WTC11 (cell line): ENCODE measurements at regions not wholly inside any gene's neighbourhood (a gene's known extent, or its start where the extent isn't known, plus 50 kb on each side); places are given as distances from the start of the nearest gene placed in this dataset.

Source experiments
- ATAC-seq: fragments of 200-7000 bp; cut with Tn5 transposase; 2 replicates; pipeline ENCODE4 v1.10.0; 2021; ENCODE audit warnings: mild to moderate bottlenecking, moderate library complexity
- CTCF ChIA-PET: fragments of 300-600 bp; sonication (Branson Sonifier 250); formaldehyde crosslinking; loops from one replicate; lab custom pipeline; 2021; ENCODE audit warnings: antibody characterized with exemption; lab: Charles Lee
- POLR2A ChIA-PET: fragments of 350-600 bp; sonication (Branson Sonifier 250); formaldehyde crosslinking; loops from one replicate; lab custom pipeline; 2021; ENCODE audit warnings: antibody characterized with exemption; lab: Charles Lee
- DNase-seq: peaks from one replicate; pipeline ENCODE4 v3.0.0; 2021; ENCODE audit warnings: low spot score
- H3K27ac Mint-ChIP-seq: 2 replicates; pipeline ENCODE4 v1.8.0; 2021; ENCODE audit warnings: mixed read lengths
- H3K27me3 Mint-ChIP-seq: 2 replicates; pipeline ENCODE4 v1.8.0; 2021; ENCODE audit warnings: low read depth, mild to moderate bottlenecking, moderate library complexity, mixed read lengths
- H3K36me3 Mint-ChIP-seq: 2 replicates; pipeline ENCODE4 v1.8.0; 2021; ENCODE audit warnings: mixed read lengths
- H3K4me1 Mint-ChIP-seq: 2 replicates; pipeline ENCODE4 v1.8.0; 2022; ENCODE audit warnings: mixed read lengths
- H3K4me3 Mint-ChIP-seq: 2 replicates; pipeline ENCODE4 v1.8.0; 2021; ENCODE audit warnings: mild to moderate bottlenecking, moderate library complexity, mixed read lengths
- H3K9me3 Mint-ChIP-seq: 2 replicates; pipeline ENCODE4 v1.8.0; 2021; ENCODE audit warnings: mixed read lengths
- AFF4 ChIP-seq: sonication (generic); formaldehyde crosslinking; IDR thresholded peaks from 2 replicates; pipeline ENCODE4 v1.8.1; 2023; ENCODE audit warnings: mild to moderate bottlenecking, missing genetic modification reagents, borderline replicate concordance
- ARID4B ChIP-seq: sonication (generic); formaldehyde crosslinking; IDR thresholded peaks from 2 replicates; pipeline ENCODE4 v1.8.0; 2023; ENCODE audit warnings: missing genetic modification reagents, mild to moderate bottlenecking, borderline replicate concordance
- E2F1 ChIP-seq: sonication (generic); formaldehyde crosslinking; IDR thresholded peaks from 2 replicates; pipeline ENCODE4 v1.8.0; 2022; ENCODE audit warnings: mild to moderate bottlenecking, missing genetic modification reagents
- FOXJ3 ChIP-seq: sonication (generic); formaldehyde crosslinking; IDR thresholded peaks from 2 replicates; pipeline ENCODE4 v1.9.0; 2021; ENCODE audit warnings: missing genetic modification reagents, mild to moderate bottlenecking, borderline replicate concordance
- PREB ChIP-seq: sonication (generic); formaldehyde crosslinking; IDR thresholded peaks from 2 replicates; pipeline ENCODE4 v1.8.1; 2022; ENCODE audit warnings: mild to moderate bottlenecking, missing genetic modification reagents, moderate library complexity, borderline replicate concordance
- ZBTB21 ChIP-seq: sonication (generic); formaldehyde crosslinking; IDR thresholded peaks from 2 replicates; pipeline ENCODE4 v1.8.1; 2023; ENCODE audit warnings: mild to moderate bottlenecking, missing genetic modification reagents, borderline replicate concordance
- ZBTB43 ChIP-seq: sonication (generic); formaldehyde crosslinking; IDR thresholded peaks from 2 replicates; pipeline ENCODE4 v1.8.1; 2023; ENCODE audit warnings: mild to moderate bottlenecking, missing genetic modification reagents
- ZNF121 ChIP-seq: sonication (generic); formaldehyde crosslinking; IDR thresholded peaks from 2 replicates; pipeline ENCODE4 v1.8.0; 2023; ENCODE audit warnings: missing genetic modification reagents
- ZNF232 ChIP-seq: sonication (generic); formaldehyde crosslinking; IDR thresholded peaks from 2 replicates; pipeline ENCODE4 v1.8.0; 2022; ENCODE audit warnings: mild to moderate bottlenecking, missing genetic modification reagents
- ZNF263 ChIP-seq: sonication (generic); formaldehyde crosslinking; IDR thresholded peaks from 2 replicates; pipeline ENCODE4 v1.8.1; 2022; ENCODE audit warnings: low read depth, mild to moderate bottlenecking, moderate library complexity, missing genetic modification reagents
- TF ChIP-seq, protein P1 (sequence below): sonication (generic); formaldehyde crosslinking; IDR thresholded peaks from 2 replicates; pipeline ENCODE4 v1.8.1; 2023; ENCODE audit warnings: mild to moderate bottlenecking, missing genetic modification reagents, moderate library complexity
- TF ChIP-seq, protein P2 (sequence below): sonication (generic); formaldehyde crosslinking; IDR thresholded peaks from 2 replicates; pipeline ENCODE4 v1.8.0; 2023; ENCODE audit warnings: missing genetic modification reagents

DNA sequence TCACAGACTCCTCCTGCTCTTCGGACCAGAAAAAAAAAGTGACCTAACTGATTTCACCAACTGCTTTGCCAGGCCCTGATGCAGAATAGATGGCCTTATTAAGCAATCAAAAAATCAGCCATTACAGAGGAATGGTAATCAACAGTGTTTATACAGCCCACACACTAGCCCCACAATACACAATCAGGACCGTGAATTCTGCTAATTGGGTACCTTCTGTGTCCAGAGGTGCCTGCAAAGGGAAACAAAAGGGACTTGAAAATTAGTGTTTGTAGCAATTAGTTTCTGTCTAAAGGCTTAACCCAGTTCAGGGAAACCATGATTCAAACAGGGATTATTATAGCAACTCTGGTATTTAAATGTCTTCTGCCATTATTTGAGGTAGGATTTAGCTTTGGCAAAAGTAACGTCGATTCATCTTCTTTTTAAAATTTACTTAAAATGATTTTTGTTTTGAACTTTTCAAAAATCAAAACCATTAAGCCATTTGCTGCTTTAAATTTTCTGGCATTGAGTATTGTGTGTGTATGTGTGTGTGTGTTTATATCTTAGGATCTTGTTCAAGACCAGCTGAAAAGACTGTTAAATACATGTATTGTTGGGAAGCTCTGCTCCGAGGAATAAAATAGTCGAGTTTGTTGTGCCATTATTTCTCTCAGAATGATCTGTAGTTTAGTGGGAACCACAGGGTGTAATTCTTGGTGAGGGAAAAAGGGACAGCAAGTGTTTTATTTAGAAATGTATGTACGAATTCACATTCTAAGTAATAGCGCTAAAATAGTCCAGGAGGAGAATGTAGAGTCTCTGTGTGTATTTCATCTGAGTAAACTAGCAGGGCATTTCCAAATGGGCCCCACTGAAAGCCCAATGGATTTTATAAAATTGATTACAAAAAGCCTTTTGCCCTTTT is 156.1 kb downstream of the PTCSC3 start (continued):
- no peak for TF ChIP-seq PREB (CRISPR knock-in tag)
- no peak for TF ChIP-seq ZNF232
- TF ChIP-seq ZBTB21 (CRISPR knock-in tag): no peak
- no peak for TF ChIP-seq ARID4B (CRISPR knock-in tag)
- TF ChIP-seq ZNF121 (CRISPR knock-in tag): no peak

DNA sequence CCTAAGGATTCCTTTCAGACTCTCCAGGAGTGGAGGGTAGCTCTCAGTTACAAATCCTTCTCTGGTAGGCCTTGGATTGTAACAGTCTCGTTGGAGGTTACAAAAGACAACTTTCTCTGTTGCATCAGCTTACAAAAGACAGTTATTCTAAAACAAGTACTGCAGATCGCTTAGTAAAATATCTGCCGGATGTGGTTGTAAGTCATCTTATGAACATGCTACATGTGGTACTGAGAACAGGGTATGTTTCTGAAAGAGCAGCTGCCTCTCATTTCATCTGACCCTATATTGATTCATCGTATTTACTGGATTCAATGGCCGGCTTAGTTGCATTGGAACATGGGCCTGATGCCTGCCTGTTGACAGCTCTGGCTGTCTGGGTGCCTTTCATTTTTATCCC is 157.4 kb downstream of the PTCSC3 start:
- Mint-ChIP-seq H3K36me3 (no peaks in the 10 kb centered on the region), H3K4me3 (no peak overlapping the region), H3K9me3 (no peaks in the 10 kb centered on the region), H3K27ac (no peak overlapping the region), H3K27me3 (no peaks in the 10 kb centered on the region), H3K4me1 (no peaks in the 10 kb centered on the region)
- ATAC-seq: no peak
- ChIA-PET POLR2A (no interaction called here), CTCF (no interaction called here)
- no peak for DNase-seq
- TF ChIP-seq, protein P1, sequence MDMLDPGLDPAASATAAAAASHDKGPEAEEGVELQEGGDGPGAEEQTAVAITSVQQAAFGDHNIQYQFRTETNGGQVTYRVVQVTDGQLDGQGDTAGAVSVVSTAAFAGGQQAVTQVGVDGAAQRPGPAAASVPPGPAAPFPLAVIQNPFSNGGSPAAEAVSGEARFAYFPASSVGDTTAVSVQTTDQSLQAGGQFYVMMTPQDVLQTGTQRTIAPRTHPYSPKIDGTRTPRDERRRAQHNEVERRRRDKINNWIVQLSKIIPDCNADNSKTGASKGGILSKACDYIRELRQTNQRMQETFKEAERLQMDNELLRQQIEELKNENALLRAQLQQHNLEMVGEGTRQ (CRISPR knock-in tag): no peak
- TF ChIP-seq ZNF263 (CRISPR knock-in tag) (no peak), AFF4 (no peak), ARID4B (CRISPR knock-in tag) (no peak), ZBTB43 (no peak), PREB (CRISPR knock-in tag) (no peak), FOXJ3 (CRISPR knock-in tag) (no peak), E2F1 (no peak)
- TF ChIP-seq, protein P2, sequence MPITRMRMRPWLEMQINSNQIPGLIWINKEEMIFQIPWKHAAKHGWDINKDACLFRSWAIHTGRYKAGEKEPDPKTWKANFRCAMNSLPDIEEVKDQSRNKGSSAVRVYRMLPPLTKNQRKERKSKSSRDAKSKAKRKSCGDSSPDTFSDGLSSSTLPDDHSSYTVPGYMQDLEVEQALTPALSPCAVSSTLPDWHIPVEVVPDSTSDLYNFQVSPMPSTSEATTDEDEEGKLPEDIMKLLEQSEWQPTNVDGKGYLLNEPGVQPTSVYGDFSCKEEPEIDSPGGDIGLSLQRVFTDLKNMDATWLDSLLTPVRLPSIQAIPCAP: no peak
